Breast epithelium (tissue), 3 donors: ENCODE measurements at regions not wholly inside any gene's neighbourhood (a gene's known extent, or its start where the extent isn't known, plus 50 kb on each side); places are given as distances from the start of the nearest gene placed in this dataset.

Source experiments
- POLR2A ChIP-seq: fragments of 450-650 bp; IDR thresholded peaks from one replicate; pipeline ENCODE4 v1.6.1; 2016; ENCODE audit warnings: antibody characterized with exemption, mild to moderate bottlenecking, moderate library complexity
- POLR2AphosphoS5 ChIP-seq, 3 donors: sonication (generic); formaldehyde crosslinking; IDR thresholded peaks; one replicate each; pipeline ENCODE4 v1.6.1; 2017; ENCODE audit warnings: antibody characterized with exemption in 3 of 3
- TF ChIP-seq, protein P1 (sequence below), 3 donors: fragments of 450-650 bp; IDR thresholded peaks; one replicate each; pipeline ENCODE4 v1.5.1; 2016 to 2017; ENCODE audit warnings: antibody characterized with exemption in 3 of 3, mild to moderate bottlenecking in 3 of 3, moderate library complexity in 3 of 3

DNA sequence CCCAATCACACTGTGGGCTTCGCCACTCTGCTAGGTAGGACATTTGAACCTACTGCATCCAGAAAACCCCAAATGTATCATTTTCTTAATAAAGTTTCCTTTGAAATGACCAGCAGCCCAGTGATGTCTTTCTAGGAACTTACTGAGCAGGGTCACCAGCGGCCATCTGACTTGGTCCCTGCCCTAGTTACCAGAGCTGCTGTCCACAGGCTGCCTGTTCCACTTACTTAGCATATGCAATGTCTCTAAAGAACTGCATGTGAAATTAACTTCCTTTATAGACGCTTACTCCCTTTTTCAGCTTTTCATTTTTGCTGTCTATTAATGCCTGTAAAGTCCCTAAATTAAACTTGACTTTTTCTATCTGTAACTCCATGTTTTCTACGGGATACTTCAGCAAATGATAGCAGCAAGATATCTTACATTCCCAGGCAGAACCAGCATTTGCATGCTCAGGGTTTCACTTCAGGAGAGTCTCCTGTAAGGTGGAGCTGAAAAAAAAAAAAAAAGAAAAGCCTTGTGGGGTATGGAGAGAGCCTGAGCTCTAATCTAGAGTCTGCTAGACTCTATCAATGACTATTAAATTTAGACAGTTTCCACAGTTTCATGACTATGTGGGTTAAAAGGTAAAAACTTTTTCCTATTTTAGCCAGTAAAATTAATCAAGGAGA, 125.0 kb downstream of the FAT3 start:
- TF ChIP-seq, protein P1, sequence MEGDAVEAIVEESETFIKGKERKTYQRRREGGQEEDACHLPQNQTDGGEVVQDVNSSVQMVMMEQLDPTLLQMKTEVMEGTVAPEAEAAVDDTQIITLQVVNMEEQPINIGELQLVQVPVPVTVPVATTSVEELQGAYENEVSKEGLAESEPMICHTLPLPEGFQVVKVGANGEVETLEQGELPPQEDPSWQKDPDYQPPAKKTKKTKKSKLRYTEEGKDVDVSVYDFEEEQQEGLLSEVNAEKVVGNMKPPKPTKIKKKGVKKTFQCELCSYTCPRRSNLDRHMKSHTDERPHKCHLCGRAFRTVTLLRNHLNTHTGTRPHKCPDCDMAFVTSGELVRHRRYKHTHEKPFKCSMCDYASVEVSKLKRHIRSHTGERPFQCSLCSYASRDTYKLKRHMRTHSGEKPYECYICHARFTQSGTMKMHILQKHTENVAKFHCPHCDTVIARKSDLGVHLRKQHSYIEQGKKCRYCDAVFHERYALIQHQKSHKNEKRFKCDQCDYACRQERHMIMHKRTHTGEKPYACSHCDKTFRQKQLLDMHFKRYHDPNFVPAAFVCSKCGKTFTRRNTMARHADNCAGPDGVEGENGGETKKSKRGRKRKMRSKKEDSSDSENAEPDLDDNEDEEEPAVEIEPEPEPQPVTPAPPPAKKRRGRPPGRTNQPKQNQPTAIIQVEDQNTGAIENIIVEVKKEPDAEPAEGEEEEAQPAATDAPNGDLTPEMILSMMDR (IDR thresholded peaks at IDR 0.05), result no peak
- TF ChIP-seq POLR2AphosphoS5 (IDR thresholded peaks at IDR 0.05), result no peak
- TF ChIP-seq POLR2A, result no peak
